Astrocyte (in vitro differentiated cells and primary cell): ENCODE measurements at regions not wholly inside any gene's neighbourhood (a gene's known extent, or its start where the extent isn't known, plus 50 kb on each side); places are given as distances from the start of the nearest gene placed in this dataset.

Source experiments
- DNase-seq: peaks from one replicate; pipeline ENCODE4 v3.0.0-alpha.2; 2010; ENCODE audit warnings: low read depth
- FAIRE-seq: peaks from 2 replicates; lab custom pipeline; 2011; peaks lifted over from hg19 to GRCh38; lab: Jason Lieb, UNC
- H2AFZ ChIP-seq: 2 replicates; pipeline ENCODE4 v1.6.0; 2012; ENCODE audit warnings: low read depth, low read length, inconsistent platforms
- H3K27ac ChIP-seq: 2 replicates; pipeline ENCODE4 v1.5.1; 2011; ENCODE audit warnings: low read depth, low read length, inconsistent platforms
- H3K27me3 ChIP-seq: 2 replicates; pipeline ENCODE4 v1.6.0; 2011; ENCODE audit warnings: low read length, inconsistent platforms; ENCODE audit not compliant: insufficient read depth
- H3K36me3 ChIP-seq: 2 replicates; pipeline ENCODE4 v1.5.1; 2011; ENCODE audit warnings: low read length, inconsistent platforms; ENCODE audit not compliant: insufficient read depth
- H3K4me1 ChIP-seq: 2 replicates; pipeline ENCODE4 v1.5.1; 2011; ENCODE audit warnings: low read length, inconsistent platforms; ENCODE audit not compliant: insufficient read depth
- H3K4me2 ChIP-seq: 2 replicates; pipeline ENCODE4 v1.6.0; 2012; ENCODE audit warnings: low read length, inconsistent platforms
- H3K4me3 ChIP-seq: 2 replicates; pipeline ENCODE4 v1.5.1; 2011; ENCODE audit warnings: low read depth, mild to moderate bottlenecking, low read length, inconsistent platforms; ENCODE audit not compliant: insufficient read depth
- H3K79me2 ChIP-seq: 2 replicates; pipeline ENCODE4 v1.6.0; 2012; ENCODE audit warnings: mild to moderate bottlenecking, low read length, inconsistent platforms; ENCODE audit not compliant: insufficient read depth
- H3K9ac ChIP-seq: 2 replicates; pipeline ENCODE4 v1.6.0; 2012; ENCODE audit warnings: mild to moderate bottlenecking, low read length, inconsistent platforms
- H3K9me3 ChIP-seq: 2 replicates; pipeline ENCODE4 v1.5.1; 2012; ENCODE audit warnings: low read depth, mild to moderate bottlenecking, low read length, inconsistent platforms; ENCODE audit not compliant: insufficient read depth
- H4K20me1 ChIP-seq: 2 replicates; pipeline ENCODE4 v1.6.0; 2012; ENCODE audit warnings: low read length, inconsistent platforms; ENCODE audit not compliant: insufficient read depth
- H3K27ac Mint-ChIP-seq: one replicate; pipeline ENCODE4 v1.8.0; 2021; ENCODE audit warnings: mild to moderate bottlenecking, mixed read lengths; ENCODE audit not compliant: unreplicated experiment
- H3K27me3 Mint-ChIP-seq: one replicate; pipeline ENCODE4 v1.8.0; 2021; ENCODE audit warnings: low read depth, mixed read lengths; ENCODE audit not compliant: unreplicated experiment
- H3K36me3 Mint-ChIP-seq: one replicate; pipeline ENCODE4 v1.8.0; 2021; ENCODE audit warnings: low read depth, mixed read lengths; ENCODE audit not compliant: unreplicated experiment
- H3K4me1 Mint-ChIP-seq: one replicate; pipeline ENCODE4 v1.8.0; 2021; ENCODE audit warnings: low read depth, mixed read lengths; ENCODE audit not compliant: unreplicated experiment
- H3K4me3 Mint-ChIP-seq: one replicate; pipeline ENCODE4 v1.8.0; 2021; ENCODE audit warnings: mild to moderate bottlenecking, moderate library complexity, mixed read lengths; ENCODE audit not compliant: unreplicated experiment
- H3K9me3 Mint-ChIP-seq: one replicate; pipeline ENCODE4 v1.8.0; 2021; ENCODE audit warnings: mild to moderate bottlenecking, mixed read lengths; ENCODE audit not compliant: unreplicated experiment
- CTCF ChIP-seq: IDR thresholded peaks from 2 replicates; pipeline ENCODE4 v1.5.1; 2011; ENCODE audit warnings: low read depth, mild to moderate bottlenecking, inconsistent platforms, low read length, moderate library complexity; ENCODE audit not compliant: insufficient read depth
- EZH2 ChIP-seq: IDR thresholded peaks from 2 replicates; pipeline ENCODE4 v1.6.1; 2012; ENCODE audit warnings: mild to moderate bottlenecking, low read length, inconsistent platforms; ENCODE audit not compliant: insufficient read depth

GRCh38 chr22:47548953-47549740, 786.7 kb downstream of the TBC1D22A start:
- Histone ChIP-seq H3K4me3 (no peak overlapping the region), H3K79me2 (no peaks in the 10 kb centered on the region), H2AFZ (no peak overlapping the region), H3K9ac (no peak overlapping the region), H3K36me3 (no peaks in the 10 kb centered on the region), H3K27me3 (no peaks in the 10 kb centered on the region), H3K27ac (no peak overlapping the region), H4K20me1 (no peaks in the 10 kb centered on the region), H3K4me2 (no peak overlapping the region), H3K9me3 (peaks cover 21% of the 10 kb centered on the region), H3K4me1 (no peaks in the 10 kb centered on the region)
- Mint-ChIP-seq H3K4me3 (no peak overlapping the region), H3K9me3 (peaks cover 37% of the 10 kb centered on the region), H3K27ac (no peak overlapping the region), H3K4me1 (no peaks in the 10 kb centered on the region), H3K36me3 (no peaks in the 10 kb centered on the region), H3K27me3 (no peaks in the 10 kb centered on the region)
- TF ChIP-seq CTCF: no peak
- TF ChIP-seq EZH2: no peak
- no peak for FAIRE-seq
- DNase-seq: no peak

- DNase-seq (no peak), FAIRE-seq (no peak)
- Histone ChIP-seq H3K4me1 (no peaks in the 10 kb centered on the region), H3K27ac (no peak overlapping the region), H3K36me3 (no peaks in the 10 kb centered on the region), H3K4me3 (no peak overlapping the region), H4K20me1 (no peaks in the 10 kb centered on the region), H2AFZ (no peak overlapping the region), H3K9me3 (peaks cover 16% of the 10 kb centered on the region), H3K4me2 (no peak overlapping the region), H3K9ac (no peak overlapping the region), H3K27me3 (no peaks in the 10 kb centered on the region), H3K79me2 (no peaks in the 10 kb centered on the region)
- H3K27ac Mint-ChIP-seq: no peak overlapping the region
- TF ChIP-seq CTCF: no peak
- TF ChIP-seq EZH2: no peak
- no peaks in the 10 kb centered on the region for H3K27me3 Mint-ChIP-seq
- no peak overlapping the region for H3K4me3 Mint-ChIP-seq
- H3K4me1 Mint-ChIP-seq: no peaks in the 10 kb centered on the region
- H3K36me3 Mint-ChIP-seq: no peaks in the 10 kb centered on the region
- H3K9me3 Mint-ChIP-seq: peaks cover 39% of the 10 kb centered on the region
Measured at GRCh38 chr22:47547881-47548650, 785.6 kb downstream of the TBC1D22A start.
